ENCODE measurements at regions not wholly inside any gene's neighbourhood (a gene's known extent, or its start where the extent isn't known, plus 50 kb on each side); places are given as distances from the start of the nearest gene placed in this dataset.

DNA sequence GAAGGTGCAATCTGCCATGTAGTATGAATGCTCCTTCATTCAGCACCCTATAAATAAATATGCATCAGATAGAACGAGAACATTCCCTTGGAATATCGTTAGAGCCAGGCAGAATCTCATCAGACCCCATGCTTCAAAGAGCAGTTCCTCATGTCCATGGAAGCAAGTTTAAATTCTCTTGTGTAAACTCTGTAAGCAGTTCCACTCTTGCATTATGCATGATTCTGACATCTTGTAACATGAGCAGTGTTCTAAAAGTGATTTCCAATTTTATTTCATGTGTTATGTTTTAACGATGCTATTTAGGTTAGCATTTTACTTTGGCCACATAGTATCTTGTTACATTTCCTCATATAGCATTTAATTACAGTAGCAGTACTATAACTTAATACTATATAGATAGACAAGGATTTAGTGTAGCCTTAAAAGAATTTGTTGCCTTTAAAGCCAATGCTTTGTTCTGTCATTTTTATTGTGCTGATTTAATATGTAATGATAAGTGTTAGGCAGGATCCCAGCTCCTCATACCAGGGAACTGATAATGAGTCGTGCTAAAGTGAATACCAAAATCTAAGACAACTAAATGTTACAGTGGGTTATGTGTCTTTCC is 161.2 kb upstream of the NECTIN3 start:
- TF ChIP-seq ELF4 (IDR thresholded peaks at IDR 0.05): no peak
- TF ChIP-seq FOXK2 (IDR thresholded peaks at IDR 0.05): no peak
- TF ChIP-seq NFRKB (IDR thresholded peaks at IDR 0.05): no peak
- TF ChIP-seq TARDBP (IDR thresholded peaks at IDR 0.05): no peak
- no peak for TF ChIP-seq SP1 (IDR thresholded peaks at IDR 0.05)
- TF ChIP-seq BHLHE40 (IDR thresholded peaks at IDR 0.05; ENCODE audit: borderline replicate concordance): no peak
- no peak for TF ChIP-seq FOXM1 (IDR thresholded peaks at IDR 0.05; ENCODE audit: borderline replicate concordance)
- TF ChIP-seq ARNT (IDR thresholded peaks at IDR 0.05): no peak
- TF ChIP-seq CTBP1 (IDR thresholded peaks at IDR 0.05; ENCODE audit: borderline replicate concordance): no peak

All from HEK293T (cell line).